Endothelial cell of umbilical vein (primary cell): ENCODE measurements at regions not wholly inside any gene's neighbourhood (a gene's known extent, or its start where the extent isn't known, plus 50 kb on each side); places are given as distances from the start of the nearest gene placed in this dataset.

Experiments
- BruUV-seq: library from RNA; stranded (reverse); fragments of 400-500 nt; replicated peaks from 2 replicates; lab custom pipeline; 2021; lab: Mats Ljungman, UMichigan
- CTCF ChIA-PET: fragments of 300-600, 350-600 bp; sonication (Branson Sonifier 250); formaldehyde crosslinking; loops from one replicate; lab custom pipeline; 2021; ENCODE audit warnings: antibody characterized with exemption, inconsistent platforms; lab: Charles Lee
- POLR2A ChIA-PET: fragments of 300-600, 350-600 bp; sonication (Branson Sonifier 250); formaldehyde crosslinking; loops from one replicate; lab custom pipeline; 2021; ENCODE audit warnings: antibody characterized with exemption, inconsistent platforms; lab: Charles Lee
- DNase-seq: peaks from one replicate; pipeline ENCODE4 v3.0.0-alpha.2; 2011; ENCODE audit warnings: low read depth, low spot score
- FAIRE-seq: peaks from 2 replicates; lab custom pipeline; 2011; peaks lifted over from hg19 to GRCh38; lab: Jason Lieb, UNC
- H2AFZ ChIP-seq: 2 replicates; pipeline ENCODE4 v1.6.0; 2012; ENCODE audit warnings: low read depth, low read length, control low read depth, inconsistent platforms
- H3K27ac ChIP-seq: 2 replicates; pipeline ENCODE4 v1.5.1; 2011; ENCODE audit warnings: low read depth, mild to moderate bottlenecking, control low read depth, low read length, moderate library complexity; ENCODE audit not compliant: insufficient read depth
- H3K27me3 ChIP-seq, 2 experiments: 2 replicates each; pipeline versions ENCODE4 v1.6.0 to v1.6.1; 2011; ENCODE audit warnings: low read length in 2 of 2, mixed read lengths in 1 of 2; ENCODE audit not compliant: control insufficient read depth in 2 of 2, insufficient read depth in 2 of 2
- H3K36me3 ChIP-seq, 2 experiments: 2 replicates in 1 of 2; 3 replicates in 1 of 2; pipeline ENCODE4 v1.5.1; 2011; ENCODE audit warnings: low read length in 2 of 2, mild to moderate bottlenecking in 1 of 2, moderate library complexity in 1 of 2; ENCODE audit not compliant: control insufficient read depth in 2 of 2, insufficient read depth in 2 of 2; ENCODE audit errors: extremely low read depth in 1 of 2
- H3K4me1 ChIP-seq: 3 replicates; pipeline ENCODE4 v1.5.1; 2011; ENCODE audit warnings: mild to moderate bottlenecking, low read length; ENCODE audit not compliant: control insufficient read depth, insufficient read depth; ENCODE audit errors: extremely low read depth
- H3K4me2 ChIP-seq: 2 replicates; pipeline ENCODE4 v1.6.1; 2011; ENCODE audit warnings: low read length, control low read depth, mixed read lengths; ENCODE audit not compliant: insufficient read depth
- H3K4me3 ChIP-seq, 3 experiments: fragments of 200-600 bp in 1 of 3; sonication (generic), shearing (Covaris generic) in 1 of 3; replicated peaks in 1 of 3; 2 replicates each; pipeline ENCODE4 v1.5.1; 2011 to 2016; ENCODE audit warnings: control low read depth in 3 of 3, low read length in 3 of 3, mild to moderate bottlenecking in 2 of 3, inconsistent platforms in 1 of 3, low read depth in 1 of 3, moderate library complexity in 1 of 3; ENCODE audit not compliant: insufficient read depth in 1 of 3
- H3K79me2 ChIP-seq: 2 replicates; pipeline ENCODE4 v1.6.0; 2012; ENCODE audit warnings: low read length, inconsistent platforms; ENCODE audit not compliant: control insufficient read depth, insufficient read depth
- H3K9ac ChIP-seq: replicated peaks from 2 replicates; pipeline ENCODE3; 2011; ENCODE audit warnings: low read length, control low read depth; ENCODE audit not compliant: insufficient read depth; ENCODE audit errors: extremely low read depth
- H3K9me1 ChIP-seq: replicated peaks from 3 replicates; pipeline ENCODE4 v1.6.0; 2011; ENCODE audit warnings: mild to moderate bottlenecking, low read length; ENCODE audit not compliant: control insufficient read depth, insufficient read depth; ENCODE audit errors: extremely low read depth
- H3K9me3 ChIP-seq: replicated peaks from 2 replicates; pipeline ENCODE4 v1.5.1; 2012; ENCODE audit warnings: low read length, inconsistent platforms; ENCODE audit not compliant: control insufficient read depth, insufficient read depth
- H4K20me1 ChIP-seq: replicated peaks from 2 replicates; pipeline ENCODE3; 2011; ENCODE audit warnings: mild to moderate bottlenecking, low read length; ENCODE audit not compliant: control insufficient read depth, insufficient read depth; ENCODE audit errors: extremely low read depth
- EZH2 ChIP-seq: IDR thresholded peaks from 2 replicates; pipeline ENCODE4 v1.6.1; 2012; ENCODE audit warnings: borderline replicate concordance, low read depth, mild to moderate bottlenecking, moderate library complexity, low read length, inconsistent platforms; ENCODE audit not compliant: severe bottlenecking
- FOS ChIP-seq: IDR thresholded peaks from 2 replicates; pipeline ENCODE4 v1.6.1; 2011; ENCODE audit warnings: mild to moderate bottlenecking, low read length, moderate library complexity, borderline replicate concordance; ENCODE audit not compliant: insufficient read depth
- GATA2 ChIP-seq: IDR thresholded peaks from 2 replicates; pipeline ENCODE4 v1.7.0; 2011; ENCODE audit warnings: low read depth, mild to moderate bottlenecking, moderate library complexity, mixed read lengths, low read length; ENCODE audit not compliant: insufficient read length, insufficient read depth
- JUN ChIP-seq: IDR thresholded peaks from 2 replicates; pipeline ENCODE4 v1.6.1; 2011; ENCODE audit warnings: borderline replicate concordance, low read depth; ENCODE audit not compliant: insufficient read length, insufficient read depth
- MYC ChIP-seq: IDR thresholded peaks from one replicate; pipeline ENCODE4 v1.6.1; 2011; ENCODE audit warnings: mild to moderate bottlenecking, low read depth, low read length
- POLR2A ChIP-seq: IDR thresholded peaks from 2 replicates; pipeline ENCODE4 v1.6.1; 2012; ENCODE audit warnings: low read depth, mild to moderate bottlenecking, control low read depth, low read length
- POLR2AphosphoS5 ChIP-seq: IDR thresholded peaks from 2 replicates; pipeline ENCODE4 v1.6.1; 2012; ENCODE audit warnings: low read depth, mild to moderate bottlenecking, control low read depth, low read length, moderate library complexity; ENCODE audit not compliant: insufficient read depth
- dilution Hi-C: fragments of 300-500 bp; cut with MboI; formaldehyde crosslinking; loops from one replicate; pipeline ENCODE4 v1.15.0; 2019; ENCODE audit warnings: low sequenced_read_pairs; ENCODE audit not compliant: extremely low pct_ligation_motif_present
- intact Hi-C: fragments of 100-400 bp; cut with micrococcal nuclease; formaldehyde crosslinking; loops from one replicate; pipeline ENCODE4 v1.10.0; 2022
- TF ChIP-seq, protein P1 (sequence below): IDR thresholded peaks from 2 replicates; pipeline ENCODE4 v1.6.1; 2011; ENCODE audit not compliant: insufficient read depth, insufficient read length
- TF ChIP-seq, protein P2 (sequence below), 2 donors: IDR thresholded peaks; 1 replicate in 1 of 2; 2 replicates in 1 of 2; pipeline ENCODE4 v1.5.1; 2011; ENCODE audit warnings: low read length in 2 of 2, mild to moderate bottlenecking in 2 of 2, moderate library complexity in 2 of 2, control low read depth in 1 of 2, inconsistent platforms in 1 of 2, low read depth in 1 of 2; ENCODE audit not compliant: insufficient read depth in 1 of 2; ENCODE audit errors: extremely low read depth in 1 of 2

DNA sequence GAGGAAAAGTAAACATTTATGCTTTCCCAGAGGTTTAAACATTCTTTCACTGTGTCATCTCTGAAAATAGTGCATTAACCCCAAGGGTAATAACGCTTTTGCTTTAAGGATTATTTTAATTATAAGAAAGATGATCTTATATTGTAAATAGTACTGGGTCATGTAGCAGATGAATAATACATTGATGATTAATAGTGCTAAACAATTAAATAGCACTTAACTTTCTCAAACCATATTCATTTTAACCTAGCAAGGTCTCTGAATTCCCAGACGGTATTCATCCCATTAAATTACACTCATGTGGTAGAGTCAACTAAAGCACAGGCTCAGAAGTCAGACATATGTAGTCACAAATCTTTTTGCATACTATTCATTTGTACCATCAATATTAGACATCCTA lies 115.6 kb upstream of the FAR2 start:
- CTCF ChIA-PET = no interaction called here

DNA sequence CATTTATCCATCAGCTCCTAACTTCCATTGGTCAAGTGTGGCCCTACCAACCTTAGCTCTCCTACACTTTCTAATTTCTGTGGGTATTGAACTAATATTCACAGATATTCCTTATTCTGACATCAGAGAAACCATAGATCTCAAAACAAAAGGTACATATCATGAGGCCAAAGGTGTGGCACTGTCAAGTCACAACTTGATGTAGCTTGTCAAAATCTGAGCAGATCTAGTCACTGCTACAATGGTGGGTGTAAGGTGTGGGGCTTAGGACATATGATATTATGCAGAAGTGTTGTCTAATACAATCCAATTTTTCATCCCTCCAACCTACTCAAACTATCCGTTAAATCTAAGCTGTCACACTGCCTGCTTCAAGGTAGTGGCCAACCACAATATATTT lies 114.0 kb upstream of the FAR2 start:
- no peaks in the 10 kb centered on the region for H3K4me1 ChIP-seq
- H2AFZ ChIP-seq = no peak overlapping the region
- ChIA-PET POLR2A (no interaction called here), CTCF (no interaction called here)
- dilution Hi-C loops (no loop called here), intact Hi-C loops (no loop called here)
- no peaks in the 10 kb centered on the region for H3K9me1 ChIP-seq
- H4K20me1 ChIP-seq = no peaks in the 10 kb centered on the region
- no peaks in the 10 kb centered on the region for H3K36me3 ChIP-seq
- TF ChIP-seq POLR2A = no peak
- TF ChIP-seq, protein P1, sequence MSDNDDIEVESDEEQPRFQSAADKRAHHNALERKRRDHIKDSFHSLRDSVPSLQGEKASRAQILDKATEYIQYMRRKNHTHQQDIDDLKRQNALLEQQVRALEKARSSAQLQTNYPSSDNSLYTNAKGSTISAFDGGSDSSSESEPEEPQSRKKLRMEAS = no peak
- TF ChIP-seq, protein P2, sequence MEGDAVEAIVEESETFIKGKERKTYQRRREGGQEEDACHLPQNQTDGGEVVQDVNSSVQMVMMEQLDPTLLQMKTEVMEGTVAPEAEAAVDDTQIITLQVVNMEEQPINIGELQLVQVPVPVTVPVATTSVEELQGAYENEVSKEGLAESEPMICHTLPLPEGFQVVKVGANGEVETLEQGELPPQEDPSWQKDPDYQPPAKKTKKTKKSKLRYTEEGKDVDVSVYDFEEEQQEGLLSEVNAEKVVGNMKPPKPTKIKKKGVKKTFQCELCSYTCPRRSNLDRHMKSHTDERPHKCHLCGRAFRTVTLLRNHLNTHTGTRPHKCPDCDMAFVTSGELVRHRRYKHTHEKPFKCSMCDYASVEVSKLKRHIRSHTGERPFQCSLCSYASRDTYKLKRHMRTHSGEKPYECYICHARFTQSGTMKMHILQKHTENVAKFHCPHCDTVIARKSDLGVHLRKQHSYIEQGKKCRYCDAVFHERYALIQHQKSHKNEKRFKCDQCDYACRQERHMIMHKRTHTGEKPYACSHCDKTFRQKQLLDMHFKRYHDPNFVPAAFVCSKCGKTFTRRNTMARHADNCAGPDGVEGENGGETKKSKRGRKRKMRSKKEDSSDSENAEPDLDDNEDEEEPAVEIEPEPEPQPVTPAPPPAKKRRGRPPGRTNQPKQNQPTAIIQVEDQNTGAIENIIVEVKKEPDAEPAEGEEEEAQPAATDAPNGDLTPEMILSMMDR (IDR thresholded peaks at IDR 0.05; ENCODE audit: extremely low read depth in 1 of 2, insufficient read depth in 1 of 2, low read depth in 1 of 2, low read length in 2 of 2) = no peak
- no peak for TF ChIP-seq EZH2
- TF ChIP-seq MYC = no peak
- TF ChIP-seq JUN = no peak
- no peak for TF ChIP-seq POLR2AphosphoS5
- TF ChIP-seq GATA2 = no peak
- TF ChIP-seq FOS = no peak
- H3K9ac ChIP-seq = no peak overlapping the region
- DNase-seq = no peak
- no peaks in the 10 kb centered on the region for H3K9me3 ChIP-seq
- no peaks in the 10 kb centered on the region for H3K79me2 ChIP-seq
- FAIRE-seq = no peak
- H3K27me3 ChIP-seq = peaks cover 0 to 13% of the 10 kb centered on the region in 2 experiments
- no peak overlapping the region for H3K4me2 ChIP-seq
- H3K4me3 ChIP-seq = no peak overlapping the region
- no peak overlapping the region for H3K27ac ChIP-seq
- no TSS peak for BruUV-seq

More for the DNA sequence above, 115.6 kb upstream of the FAR2 start:
- Histone ChIP-seq H4K20me1 (no peaks in the 10 kb centered on the region), H3K9me1 (no peaks in the 10 kb centered on the region), H3K36me3 (no peaks in the 10 kb centered on the region), H3K4me2 (no peak overlapping the region), H3K79me2 (no peaks in the 10 kb centered on the region), H3K9me3 (no peaks in the 10 kb centered on the region), H2AFZ (no peak overlapping the region), H3K4me1 (no peaks in the 10 kb centered on the region), H3K27me3 (peaks cover 0 to 13% of the 10 kb centered on the region in 2 experiments), H3K9ac (no peak overlapping the region), H3K4me3 (no peak overlapping the region), H3K27ac (no peak overlapping the region)
- intact Hi-C loops (no loop called here), dilution Hi-C loops (no loop called here)
- no peak for DNase-seq
- TF ChIP-seq, protein P1 = no peak
- TF ChIP-seq EZH2 (no peak), GATA2 (no peak)
- POLR2A ChIA-PET = no interaction called here
- no peak for FAIRE-seq
- BruUV-seq = no TSS peak
